Activated naive CD8-positive, alpha-beta T cell treated with anti-CD3 and anti-CD28 coated beads, Interleukin-2, amount 50 U/mL, for 16 hours (primary cell): ENCODE measurements at regions not wholly inside any gene's neighbourhood (a gene's known extent, or its start where the extent isn't known, plus 50 kb on each side); places are given as distances from the start of the nearest gene placed in this dataset.

Source experiments
- DNase-seq: peaks from one replicate; pipeline ENCODE4 v3.0.0-alpha.2; 2020; ENCODE audit warnings: low read depth, low spot score

GRCh38 chr18:78207942-78208341 lies 771.7 kb upstream of the SALL3 start:
- no peak for DNase-seq

GRCh38 chr18:78208461-78208860 lies 771.2 kb upstream of the SALL3 start:
- no peak for DNase-seq

GRCh38 chr18:78213361-78213994 lies 766.1 kb upstream of the SALL3 start:
- no peak for DNase-seq

DNA sequence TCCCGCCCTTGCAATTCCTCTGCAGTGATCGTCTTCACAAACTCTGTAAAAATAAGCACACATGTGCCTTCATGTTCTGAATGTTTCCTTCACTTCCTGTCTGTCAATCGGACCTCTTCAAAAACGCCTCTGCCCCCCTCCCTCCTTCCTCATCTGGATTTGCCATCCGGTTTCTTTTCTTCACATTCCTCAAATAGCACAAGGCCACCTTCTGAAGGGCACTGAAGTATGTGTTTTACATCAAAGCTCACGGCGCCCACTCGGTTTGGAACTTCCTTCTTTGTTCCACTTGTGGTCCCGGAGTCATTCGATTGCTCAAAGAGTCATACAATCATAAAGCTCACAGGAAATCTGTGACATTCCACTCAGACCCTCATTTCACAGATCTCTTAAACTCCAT lies 758.1 kb upstream of the SALL3 start:
- no peak for DNase-seq

- no peak for DNase-seq
These were observed 750.6 kb upstream of the SALL3 start for GRCh38 chr18:78228974-78229373.

DNA sequence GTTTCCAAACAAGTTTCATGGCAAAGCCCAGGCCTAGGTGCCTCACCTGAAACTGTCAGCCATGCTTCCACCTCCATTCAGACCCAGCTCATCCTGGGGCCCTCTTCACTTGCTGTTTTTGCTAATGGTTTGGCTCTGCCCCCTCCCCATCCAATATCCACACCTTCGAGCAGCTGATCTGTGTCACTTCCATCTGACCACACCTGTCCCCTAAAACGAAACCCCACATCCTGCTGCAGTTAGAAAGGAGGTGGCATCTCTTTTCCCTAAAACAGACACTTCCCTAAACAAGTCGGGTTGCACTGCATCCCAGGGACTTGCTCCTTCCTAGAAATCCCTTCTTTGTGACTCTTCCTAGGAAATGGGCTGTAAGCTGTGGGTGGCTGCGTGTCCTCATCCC lies 748.7 kb upstream of the SALL3 start:
- DNase-seq: no peak

DNA sequence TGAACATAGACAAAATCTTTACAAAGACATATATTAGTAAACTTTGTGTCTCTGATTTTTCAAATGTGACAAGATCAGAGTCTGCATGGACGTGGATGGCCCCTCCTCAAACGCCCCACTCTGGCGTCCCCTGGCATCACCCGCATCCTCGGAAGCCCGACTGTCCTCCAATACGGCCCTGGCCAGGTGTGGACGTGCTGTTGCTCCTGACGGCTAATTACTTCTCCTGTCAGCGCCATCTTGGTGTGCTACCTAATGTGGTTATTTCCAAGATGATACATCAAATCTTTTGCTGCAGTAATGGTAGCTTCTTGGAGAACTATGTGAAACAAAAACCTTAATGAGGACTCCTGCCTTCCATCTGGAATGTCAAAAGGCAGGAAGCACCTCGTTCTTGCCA lies 747.4 kb upstream of the SALL3 start:
- DNase-seq: no peak

GRCh38 chr18:78237864-78238263 lies 741.8 kb upstream of the SALL3 start:
- DNase-seq: no peak

- DNase-seq: no peak
These were observed 741.1 kb upstream of the SALL3 start for GRCh38 chr18:78238404-78239089.

- DNase-seq: no peak
These were observed 740.5 kb upstream of the SALL3 start for GRCh38 chr18:78239090-78239457.

GRCh38 chr18:78240101-78240500 lies 739.5 kb upstream of the SALL3 start:
- no peak for DNase-seq

DNA sequence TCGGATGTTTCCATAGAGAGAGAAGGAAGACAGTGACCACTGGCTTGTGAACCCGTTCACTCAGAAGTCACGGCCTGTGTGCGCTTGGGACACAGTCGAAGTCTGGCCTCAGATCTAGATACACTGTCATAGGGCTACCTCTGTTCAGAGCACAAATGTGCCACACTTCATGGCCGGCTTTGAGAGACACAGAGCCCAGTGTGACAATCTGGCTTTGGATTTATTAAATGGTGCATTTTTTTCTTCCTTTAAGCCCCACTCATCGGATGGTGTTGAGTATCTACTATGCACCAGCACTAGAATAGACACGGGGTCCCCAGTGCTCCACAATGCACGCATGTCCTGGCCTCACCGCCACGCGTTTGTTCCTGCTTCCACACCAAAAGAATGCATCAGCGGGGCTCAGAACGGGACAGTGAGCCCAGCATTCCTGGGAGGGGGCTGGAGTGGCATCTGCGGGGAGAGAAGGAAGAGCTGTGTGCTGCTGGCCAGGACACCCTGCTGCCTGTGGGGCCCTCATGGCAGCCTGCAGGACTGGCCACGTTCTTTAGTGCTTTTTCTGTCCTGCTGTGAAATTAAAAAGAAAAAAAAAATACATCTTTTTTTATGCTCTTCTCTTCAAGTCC lies 738.9 kb upstream of the SALL3 start:
- DNase-seq: no peak

GRCh38 chr18:78241535-78242253 lies 737.9 kb upstream of the SALL3 start:
- DNase-seq: no peak

DNA sequence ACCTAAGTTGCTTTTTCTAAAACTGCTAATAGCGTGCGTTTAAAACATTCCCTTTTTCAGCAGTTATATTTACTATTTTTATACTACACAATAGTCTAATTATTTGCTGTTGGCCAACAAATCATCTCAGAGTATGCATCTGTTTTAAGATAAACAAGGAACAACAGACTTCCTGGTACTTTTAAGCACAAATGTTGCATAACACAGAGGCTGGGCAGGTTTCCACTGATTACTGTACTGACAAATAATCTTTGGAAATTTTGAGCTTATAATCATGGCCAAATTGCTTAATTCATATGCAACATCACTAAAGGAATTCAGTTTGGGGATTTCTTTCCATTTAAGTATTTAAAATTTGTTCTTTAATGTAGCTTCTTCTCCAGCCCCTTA lies 737.4 kb upstream of the SALL3 start:
- DNase-seq: no peak

GRCh38 chr18:78242806-78243205 lies 736.8 kb upstream of the SALL3 start:
- DNase-seq: no peak

- DNase-seq: no peak
These were observed 734.8 kb upstream of the SALL3 start for GRCh38 chr18:78244779-78245178.

- no peak for DNase-seq
These were observed 734.2 kb upstream of the SALL3 start for GRCh38 chr18:78245451-78245850.

DNA sequence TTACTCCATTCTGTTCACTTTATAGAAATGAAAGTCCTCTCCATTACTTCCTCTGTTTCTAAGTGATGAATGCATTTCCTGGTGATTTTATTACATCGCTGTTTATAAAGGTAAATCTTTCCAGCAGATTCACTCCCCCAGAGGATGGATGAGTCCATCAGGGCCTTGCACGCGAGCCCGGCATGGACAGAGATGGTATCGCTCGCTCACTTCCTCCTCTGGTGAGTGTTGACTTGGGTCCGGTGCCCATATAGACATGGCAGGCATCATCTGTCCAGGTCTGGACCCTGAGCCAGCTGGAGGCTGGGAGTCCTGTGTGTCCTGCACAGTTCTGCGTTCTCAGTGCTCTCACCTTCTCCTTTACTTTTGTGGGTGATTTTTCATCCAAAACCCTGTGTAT lies 733.6 kb upstream of the SALL3 start:
- no peak for DNase-seq

- no peak for DNase-seq
These were observed 733.0 kb upstream of the SALL3 start for GRCh38 chr18:78246588-78246987.

GRCh38 chr18:78247615-78248289 lies 731.9 kb upstream of the SALL3 start:
- DNase-seq: no peak

DNA sequence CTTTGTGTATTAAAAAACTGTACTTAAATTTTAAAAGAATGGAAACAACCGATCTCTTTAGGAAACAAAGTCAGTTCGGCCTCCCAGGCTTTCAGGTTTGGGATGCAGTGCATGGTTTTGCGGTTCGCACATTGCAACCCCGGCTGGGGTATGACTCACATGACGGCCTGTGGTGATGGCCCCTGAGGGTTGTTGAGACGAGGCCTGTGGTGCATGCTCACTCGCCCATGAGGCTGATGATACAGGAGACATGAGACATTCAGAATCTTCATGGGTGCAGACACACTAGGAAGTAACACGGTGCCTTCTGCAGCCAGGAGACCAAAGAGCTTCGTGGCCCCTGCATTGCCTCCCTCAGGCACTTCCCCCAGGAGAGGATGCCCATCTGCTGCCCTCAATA lies 724.6 kb upstream of the SALL3 start:
- no peak for DNase-seq
